WTC11 (cell line): ENCODE measurements at regions not wholly inside any gene's neighbourhood (a gene's known extent, or its start where the extent isn't known, plus 50 kb on each side); places are given as distances from the start of the nearest gene placed in this dataset.

ENCODE experiments used
- ATAC-seq: fragments of 200-7000 bp; cut with Tn5 transposase; 2 replicates; pipeline ENCODE4 v1.10.0; 2021; ENCODE audit warnings: mild to moderate bottlenecking, moderate library complexity
- CTCF ChIA-PET: fragments of 300-600 bp; sonication (Branson Sonifier 250); formaldehyde crosslinking; loops from one replicate; lab custom pipeline; 2021; ENCODE audit warnings: antibody characterized with exemption; lab: Charles Lee
- POLR2A ChIA-PET: fragments of 350-600 bp; sonication (Branson Sonifier 250); formaldehyde crosslinking; loops from one replicate; lab custom pipeline; 2021; ENCODE audit warnings: antibody characterized with exemption; lab: Charles Lee
- DNase-seq: peaks from one replicate; pipeline ENCODE4 v3.0.0; 2021; ENCODE audit warnings: low spot score
- H3K27ac Mint-ChIP-seq: 2 replicates; pipeline ENCODE4 v1.8.0; 2021; ENCODE audit warnings: mixed read lengths
- H3K27me3 Mint-ChIP-seq: 2 replicates; pipeline ENCODE4 v1.8.0; 2021; ENCODE audit warnings: low read depth, mild to moderate bottlenecking, moderate library complexity, mixed read lengths
- H3K36me3 Mint-ChIP-seq: 2 replicates; pipeline ENCODE4 v1.8.0; 2021; ENCODE audit warnings: mixed read lengths
- H3K4me1 Mint-ChIP-seq: 2 replicates; pipeline ENCODE4 v1.8.0; 2022; ENCODE audit warnings: mixed read lengths
- H3K4me3 Mint-ChIP-seq: 2 replicates; pipeline ENCODE4 v1.8.0; 2021; ENCODE audit warnings: mild to moderate bottlenecking, moderate library complexity, mixed read lengths
- H3K9me3 Mint-ChIP-seq: 2 replicates; pipeline ENCODE4 v1.8.0; 2021; ENCODE audit warnings: mixed read lengths
- ARID4B ChIP-seq: sonication (generic); formaldehyde crosslinking; IDR thresholded peaks from 2 replicates; pipeline ENCODE4 v1.8.0; 2023; ENCODE audit warnings: missing genetic modification reagents, mild to moderate bottlenecking, borderline replicate concordance
- ATF2 ChIP-seq: sonication (generic); formaldehyde crosslinking; IDR thresholded peaks from 2 replicates; pipeline ENCODE4 v1.8.1; 2022; ENCODE audit warnings: low read depth, missing genetic modification reagents, borderline replicate concordance
- ATF6 ChIP-seq: sonication (generic); formaldehyde crosslinking; IDR thresholded peaks from 2 replicates; pipeline ENCODE4 v1.8.1; 2023; ENCODE audit warnings: mild to moderate bottlenecking, missing genetic modification reagents
- CBFB ChIP-seq: sonication (generic); formaldehyde crosslinking; IDR thresholded peaks from 2 replicates; pipeline ENCODE4 v1.8.1; 2022; ENCODE audit warnings: mild to moderate bottlenecking, low read depth, missing genetic modification reagents
- CTCF ChIP-seq: fragments of 200-600 bp; IDR thresholded peaks from 2 replicates; pipeline ENCODE4 v1.8.0; 2022; ENCODE audit warnings: antibody characterized with exemption
- ERG ChIP-seq: fragments of 250-450 bp; sonication (Bioruptor Pico); IDR thresholded peaks from 2 replicates; pipeline ENCODE4 v1.8.0; 2021; ENCODE audit warnings: mild to moderate bottlenecking
- IRF1 ChIP-seq: sonication (generic); formaldehyde crosslinking; IDR thresholded peaks from 2 replicates; pipeline ENCODE4 v1.8.0; 2023; ENCODE audit warnings: missing genetic modification reagents
- IRF2 ChIP-seq: sonication (generic); formaldehyde crosslinking; IDR thresholded peaks from 2 replicates; pipeline ENCODE4 v1.8.0; 2022; ENCODE audit warnings: low read depth, missing genetic modification reagents, borderline replicate concordance
- MLX ChIP-seq: sonication (generic); formaldehyde crosslinking; IDR thresholded peaks from 2 replicates; pipeline ENCODE4 v1.8.1; 2023; ENCODE audit warnings: mild to moderate bottlenecking, missing genetic modification reagents, moderate library complexity
- MXD4 ChIP-seq: fragments of 250-450 bp; sonication (Bioruptor Pico); IDR thresholded peaks from 2 replicates; pipeline ENCODE4 v1.8.0; 2021; ENCODE audit warnings: mild to moderate bottlenecking, moderate library complexity, borderline replicate concordance
- NFYB ChIP-seq: sonication (generic); formaldehyde crosslinking; conservative IDR thresholded peaks from 2 replicates; pipeline ENCODE4 v1.8.0; 2022; ENCODE audit warnings: low read depth, missing genetic modification reagents
- PREB ChIP-seq: sonication (generic); formaldehyde crosslinking; IDR thresholded peaks from 2 replicates; pipeline ENCODE4 v1.8.1; 2022; ENCODE audit warnings: mild to moderate bottlenecking, missing genetic modification reagents, moderate library complexity, borderline replicate concordance
- SMAD4 ChIP-seq: sonication (generic); formaldehyde crosslinking; IDR thresholded peaks from 2 replicates; pipeline ENCODE4 v1.8.0; 2022; ENCODE audit warnings: mild to moderate bottlenecking, missing genetic modification reagents
- TCF7 ChIP-seq: sonication (generic); formaldehyde crosslinking; IDR thresholded peaks from 2 replicates; pipeline ENCODE4 v1.8.0; 2022; ENCODE audit warnings: mild to moderate bottlenecking, low read depth, missing genetic modification reagents, moderate library complexity
- ZMAT4 ChIP-seq: fragments of 250-450 bp; sonication (Bioruptor Pico); IDR thresholded peaks from 2 replicates; pipeline ENCODE4 v1.9.0; 2021; ENCODE audit warnings: mild to moderate bottlenecking

GRCh38 chr1:2927393-2928360 lies 93.6 kb upstream of the ACTRT2 start:
- CTCF ChIA-PET = no interaction called here
- H3K36me3 Mint-ChIP-seq = peaks cover 25% of the 10 kb centered on the region
- POLR2A ChIA-PET = no interaction called here

GRCh38 chr1:2928366-2929325 lies 92.6 kb upstream of the ACTRT2 start:
- no peaks in the 10 kb centered on the region for H3K4me1 Mint-ChIP-seq
- 0 out of 2 replicates have a peak, but pooled peaks cover 12% of the 10 kb centered on the region for H3K9me3 Mint-ChIP-seq
- H3K27me3 Mint-ChIP-seq = peaks cover 5% of the 10 kb centered on the region; the same call in 1 of the 2 replicates
- no peak for ATAC-seq
- DNase-seq = no peak
- ChIA-PET CTCF (no interaction called here), POLR2A (no interaction called here)
- no peak overlapping the region for H3K27ac Mint-ChIP-seq
- no peak overlapping the region for H3K4me3 Mint-ChIP-seq
- H3K36me3 Mint-ChIP-seq = peaks cover 26% of the 10 kb centered on the region
- TF ChIP-seq PREB (CRISPR knock-in tag) = no peak
- TF ChIP-seq ATF2 (CRISPR knock-in tag) = no peak
- TF ChIP-seq ATF6 (CRISPR knock-in tag) = no peak
- TF ChIP-seq MLX (CRISPR knock-in tag) = no peak
- no peak for TF ChIP-seq MXD4 (CRISPR knock-in tag)
- TF ChIP-seq ERG (CRISPR knock-in tag) = no peak
- no peak for TF ChIP-seq CTCF
- TF ChIP-seq ZMAT4 (CRISPR knock-in tag) = no peak
- TF ChIP-seq TCF7 (CRISPR knock-in tag) = no peak
- no peak for TF ChIP-seq NFYB (CRISPR knock-in tag)
- no peak for TF ChIP-seq CBFB (CRISPR knock-in tag)
- TF ChIP-seq ARID4B = no peak

More at GRCh38 chr1:2927393-2928360, 93.6 kb upstream of the ACTRT2 start:
- DNase-seq (no peak), ATAC-seq (no peak)
- H3K27ac Mint-ChIP-seq = no peak overlapping the region
- 0 out of 2 replicates have a peak, but pooled peaks cover 12% of the 10 kb centered on the region for H3K9me3 Mint-ChIP-seq
- no peak overlapping the region for H3K4me3 Mint-ChIP-seq
- H3K27me3 Mint-ChIP-seq = peaks cover 5% of the 10 kb centered on the region; the same call in 1 of the 2 replicates
- TF ChIP-seq NFYB (CRISPR knock-in tag) (no peak), SMAD4 (no peak), IRF1 (no peak), IRF2 (CRISPR knock-in tag) (no peak)
- no peaks in the 10 kb centered on the region for H3K4me1 Mint-ChIP-seq
